WTC11 (cell line): ENCODE measurements at regions not wholly inside any gene's neighbourhood (a gene's known extent, or its start where the extent isn't known, plus 50 kb on each side); places are given as distances from the start of the nearest gene placed in this dataset.

ENCODE experiments used
- ARID4B ChIP-seq: sonication (generic); formaldehyde crosslinking; IDR thresholded peaks from 2 replicates; pipeline ENCODE4 v1.8.0; 2023; ENCODE audit warnings: missing genetic modification reagents, mild to moderate bottlenecking, borderline replicate concordance
- CBFB ChIP-seq: sonication (generic); formaldehyde crosslinking; IDR thresholded peaks from 2 replicates; pipeline ENCODE4 v1.8.1; 2022; ENCODE audit warnings: mild to moderate bottlenecking, low read depth, missing genetic modification reagents
- CTCF ChIP-seq: fragments of 200-600 bp; IDR thresholded peaks from 2 replicates; pipeline ENCODE4 v1.8.0; 2022; ENCODE audit warnings: antibody characterized with exemption
- ELF4 ChIP-seq: sonication (generic); formaldehyde crosslinking; IDR thresholded peaks from 2 replicates; pipeline ENCODE4 v1.8.1; 2022; ENCODE audit warnings: low read depth, mild to moderate bottlenecking, moderate library complexity, missing genetic modification reagents
- ETV6 ChIP-seq: sonication (generic); formaldehyde crosslinking; IDR thresholded peaks from 2 replicates; pipeline ENCODE4 v1.8.1; 2022; ENCODE audit warnings: mild to moderate bottlenecking, missing genetic modification reagents
- JUN ChIP-seq: sonication (generic); formaldehyde crosslinking; IDR thresholded peaks from 2 replicates; pipeline ENCODE4 v1.8.0; 2023; ENCODE audit warnings: mild to moderate bottlenecking, missing genetic modification reagents
- NFE2L1 ChIP-seq: sonication (generic); formaldehyde crosslinking; IDR thresholded peaks from 2 replicates; pipeline ENCODE4 v1.8.1; 2023; ENCODE audit warnings: missing genetic modification reagents
- NR3C1 ChIP-seq: sonication (generic); formaldehyde crosslinking; conservative IDR thresholded peaks from 2 replicates; pipeline ENCODE4 v1.8.1; 2023; ENCODE audit warnings: low read depth, mild to moderate bottlenecking, missing genetic modification reagents
- PRRX2 ChIP-seq: fragments of 250-450 bp; sonication (Bioruptor Pico); IDR thresholded peaks from 2 replicates; pipeline ENCODE4 v1.8.0; 2021; ENCODE audit warnings: mild to moderate bottlenecking
- TEAD4 ChIP-seq: sonication (generic); formaldehyde crosslinking; IDR thresholded peaks from 2 replicates; pipeline ENCODE4 v1.8.0; 2022; ENCODE audit warnings: mild to moderate bottlenecking, missing genetic modification reagents
- USF1 ChIP-seq: sonication (generic); formaldehyde crosslinking; IDR thresholded peaks from 2 replicates; pipeline ENCODE4 v1.8.0; 2022; ENCODE audit warnings: mild to moderate bottlenecking, missing genetic modification reagents
- ZNF232 ChIP-seq: sonication (generic); formaldehyde crosslinking; IDR thresholded peaks from 2 replicates; pipeline ENCODE4 v1.8.0; 2022; ENCODE audit warnings: mild to moderate bottlenecking, missing genetic modification reagents

- TF ChIP-seq ETV6 (CRISPR knock-in tag) (no peak), CTCF (no peak), NFE2L1 (no peak), ARID4B (CRISPR knock-in tag) (no peak), USF1 (no peak), ELF4 (CRISPR knock-in tag) (no peak), CBFB (no peak), ZNF232 (CRISPR knock-in tag) (no peak), NR3C1 (CRISPR knock-in tag) (no peak), JUN (CRISPR knock-in tag) (no peak), PRRX2 (no peak), TEAD4 (no peak)
Observed at GRCh38 chr15:100794008-100794407, 85.6 kb upstream of the ALDH1A3 start.
